ENCODE measurements at regions not wholly inside any gene's neighbourhood (a gene's known extent, or its start where the extent isn't known, plus 50 kb on each side); places are given as distances from the start of the nearest gene placed in this dataset.

- no peak overlapping the region for H3K27ac ChIP-seq
- no peaks in the 10 kb centered on the region for H3K9me3 ChIP-seq (ENCODE audit: low read depth)
- H3K27me3 ChIP-seq = no peaks in the 10 kb centered on the region
- H3K4me3 ChIP-seq = no peak overlapping the region
- no peak for TF ChIP-seq CTCF (IDR thresholded peaks at IDR 0.05; ENCODE audit: low read depth, low read length)
- DNase-seq (ENCODE audit: low read depth in 1 of 2, low spot score in 1 of 2) = peak in 1 of 2 donors; percentile 1
- no peaks in the 10 kb centered on the region for H3K36me3 ChIP-seq
- no peaks in the 10 kb centered on the region for H3K4me1 ChIP-seq (ENCODE audit: low read depth)
These were observed 2771.0 kb upstream of the PCDH20 start for GRCh38 chr13:64186503-64187250.

DNA sequence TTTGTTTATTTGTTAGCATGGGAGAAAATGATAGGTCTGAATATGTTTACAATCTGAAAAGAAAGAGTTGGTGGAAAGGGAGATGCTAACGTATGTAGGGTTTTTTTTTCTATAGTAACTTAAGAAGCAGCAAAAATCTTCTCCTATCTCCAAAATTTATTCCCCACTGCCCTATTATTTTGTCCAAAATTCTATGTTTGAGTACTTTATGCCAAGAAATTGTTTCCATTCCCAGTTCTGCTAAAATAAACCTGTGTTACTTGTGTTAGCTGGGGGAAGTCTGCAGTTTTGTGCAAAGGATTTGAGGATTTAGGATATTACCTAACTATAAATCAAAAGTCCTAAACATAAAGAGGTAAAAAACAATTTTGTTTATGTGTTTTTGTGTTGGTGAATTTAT is 2770.4 kb upstream of the PCDH20 start:
- H3K36me3 ChIP-seq = no peaks in the 10 kb centered on the region
- no peaks in the 10 kb centered on the region for H3K4me1 ChIP-seq (ENCODE audit: low read depth)
- H3K4me3 ChIP-seq = no peak overlapping the region
- no peak overlapping the region for H3K27ac ChIP-seq
- no peaks in the 10 kb centered on the region for H3K27me3 ChIP-seq
- no peaks in the 10 kb centered on the region for H3K9me3 ChIP-seq (ENCODE audit: low read depth)
- TF ChIP-seq CTCF (IDR thresholded peaks at IDR 0.05; ENCODE audit: low read depth, low read length) = no peak
- DNase-seq (ENCODE audit: low read depth in 1 of 2, low spot score in 1 of 2) = no peak

DNA sequence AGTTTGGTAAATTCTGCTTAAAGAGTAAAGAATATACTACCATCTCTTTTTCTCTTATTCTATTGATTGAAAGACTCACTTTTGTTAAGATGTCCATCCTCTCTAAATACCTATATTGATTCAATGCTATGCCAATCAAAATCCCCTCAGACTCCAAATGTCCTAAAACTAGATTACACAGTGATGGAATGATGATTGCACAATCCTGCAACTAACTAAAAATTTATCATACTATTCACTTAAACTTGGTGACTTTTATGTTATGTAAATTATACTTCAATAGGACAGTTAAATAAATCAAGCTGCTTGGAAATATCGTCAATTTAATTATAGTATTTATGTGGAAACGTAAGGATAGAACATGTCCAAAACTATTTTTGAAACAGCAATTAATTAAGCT is 2765.1 kb upstream of the PCDH20 start:
- no peaks in the 10 kb centered on the region for H3K4me1 ChIP-seq (ENCODE audit: low read depth)
- H3K36me3 ChIP-seq = no peaks in the 10 kb centered on the region
- DNase-seq (ENCODE audit: low read depth in 1 of 2, low spot score in 1 of 2) = no peak
- H3K9me3 ChIP-seq (ENCODE audit: low read depth) = no peaks in the 10 kb centered on the region
- H3K27me3 ChIP-seq = no peaks in the 10 kb centered on the region
- H3K27ac ChIP-seq = no peak overlapping the region
- TF ChIP-seq CTCF (IDR thresholded peaks at IDR 0.05; ENCODE audit: low read depth, low read length) = no peak
- H3K4me3 ChIP-seq = no peak overlapping the region

- no peak overlapping the region for H3K4me3 ChIP-seq
- TF ChIP-seq CTCF (IDR thresholded peaks at IDR 0.05; ENCODE audit: low read depth, low read length) = no peak
- no peaks in the 10 kb centered on the region for H3K27me3 ChIP-seq
- no peak overlapping the region for H3K27ac ChIP-seq
- no peaks in the 10 kb centered on the region for H3K36me3 ChIP-seq
- H3K9me3 ChIP-seq (ENCODE audit: low read depth) = no peaks in the 10 kb centered on the region
- no peaks in the 10 kb centered on the region for H3K4me1 ChIP-seq (ENCODE audit: low read depth)
- DNase-seq (ENCODE audit: low read depth in 1 of 2, low spot score in 1 of 2) = no peak
These were observed 2750.2 kb upstream of the PCDH20 start for GRCh38 chr13:64165826-64166225.

DNA sequence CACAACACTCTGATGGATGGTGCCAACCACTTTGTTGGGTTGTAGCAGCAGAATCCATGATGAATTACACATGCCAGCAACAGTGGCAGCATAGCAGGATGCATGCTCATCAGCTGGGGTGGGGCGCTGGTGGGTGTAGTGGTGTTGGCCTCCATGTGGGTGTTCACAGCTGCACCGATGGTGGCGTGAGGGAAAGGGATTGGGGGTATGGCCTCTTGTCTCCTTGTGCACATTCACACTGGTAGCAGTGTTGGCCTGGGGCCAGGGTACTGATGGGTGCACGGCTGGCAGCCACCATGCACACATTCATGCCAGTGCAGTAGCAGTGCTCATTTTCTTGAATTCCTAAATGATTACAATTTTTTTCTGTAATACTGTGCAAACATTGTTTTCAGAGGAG is 2748.8 kb upstream of the PCDH20 start:
- no peak for TF ChIP-seq CTCF (IDR thresholded peaks at IDR 0.05; ENCODE audit: low read depth, low read length)
- DNase-seq (ENCODE audit: low read depth in 1 of 2, low spot score in 1 of 2) = no peak
- Histone ChIP-seq H3K36me3 (no peaks in the 10 kb centered on the region), H3K4me3 (no peak overlapping the region), H3K9me3 (ENCODE audit: low read depth) (no peaks in the 10 kb centered on the region), H3K27me3 (no peaks in the 10 kb centered on the region), H3K27ac (no peak overlapping the region), H3K4me1 (ENCODE audit: low read depth) (no peaks in the 10 kb centered on the region)
